Hepatocyte (in vitro differentiated cells): ENCODE measurements at regions not wholly inside any gene's neighbourhood (a gene's known extent, or its start where the extent isn't known, plus 50 kb on each side); places are given as distances from the start of the nearest gene placed in this dataset.

Experiments
- DNase-seq: peaks from one replicate; pipeline ENCODE4 v3.0.0-alpha.2; 2016; ENCODE audit warnings: low spot score
- H2AFZ ChIP-seq: fragments of 200-600 bp; sonication (generic); 2 replicates; pipeline ENCODE4 v1.6.0; 2016; ENCODE audit warnings: antibody characterized with exemption, mild to moderate bottlenecking
- H3K27ac ChIP-seq: fragments of 200-600 bp; sonication (generic); 2 replicates; pipeline ENCODE4 v1.5.1; 2016; ENCODE audit warnings: mild to moderate bottlenecking
- H3K27me3 ChIP-seq: fragments of 200-600 bp; sonication (generic); 2 replicates; pipeline ENCODE4 v1.6.1; 2016
- H3K36me3 ChIP-seq: fragments of 200-600 bp; sonication (generic); replicated peaks from 2 replicates; pipeline ENCODE4 v1.5.1; 2016; ENCODE audit warnings: low read depth; ENCODE audit not compliant: insufficient read depth
- H3K4me1 ChIP-seq: fragments of 200-600 bp; sonication (generic); 2 replicates; pipeline ENCODE4 v1.5.1; 2016; ENCODE audit warnings: mild to moderate bottlenecking, moderate library complexity; ENCODE audit not compliant: insufficient read depth
- H3K4me2 ChIP-seq: fragments of 200-600 bp; sonication (generic); 2 replicates; pipeline ENCODE4 v1.6.0; 2016
- H3K4me3 ChIP-seq: fragments of 200-600 bp; sonication (generic); 2 replicates; pipeline ENCODE4 v1.5.1; 2016; ENCODE audit warnings: mild to moderate bottlenecking
- H3K79me2 ChIP-seq: fragments of 200-600 bp; sonication (generic); 2 replicates; pipeline ENCODE4 v1.6.0; 2017; ENCODE audit warnings: mild to moderate bottlenecking
- H3K9me2 ChIP-seq: fragments of 200-600 bp; sonication (generic); replicated peaks from 2 replicates; pipeline ENCODE4 v1.6.0; 2017; ENCODE audit warnings: mild to moderate bottlenecking; ENCODE audit not compliant: insufficient read depth
- H3K9me3 ChIP-seq: fragments of 200-600 bp; sonication (generic); 2 replicates; pipeline ENCODE4 v1.5.1; 2016; ENCODE audit warnings: low read depth, mild to moderate bottlenecking
- H4K20me1 ChIP-seq: fragments of 200-600 bp; sonication (generic); 2 replicates; pipeline ENCODE4 v1.6.0; 2016; ENCODE audit warnings: mild to moderate bottlenecking; ENCODE audit not compliant: insufficient read depth, poor library complexity, severe bottlenecking
- EZH2 ChIP-seq: fragments of 200-600 bp; sonication (generic); IDR thresholded peaks from 2 replicates; pipeline ENCODE4 v1.6.1; 2016; ENCODE audit warnings: antibody characterized with exemption, mild to moderate bottlenecking, borderline replicate concordance
- EZH2phosphoT487 ChIP-seq: fragments of 200-600 bp; sonication (generic); IDR thresholded peaks from one replicate; pipeline ENCODE4 v1.6.1; 2018; ENCODE audit warnings: antibody characterized with exemption, mild to moderate bottlenecking, low read depth, moderate library complexity; ENCODE audit not compliant: unreplicated experiment, severe bottlenecking
- WGBS: methylation state at CpG from one replicate; pipeline ENCODE4 v1.1.6; 2016; ENCODE audit warnings: low lambda C conversion rate; ENCODE audit errors: missing lambda C conversion rate; 5-methylcytosine and 5-hydroxymethylcytosine counted together
- TF ChIP-seq, protein P1 (sequence below): fragments of 200-600 bp; sonication (generic); IDR thresholded peaks from 2 replicates; pipeline ENCODE4 v1.5.1; 2016; ENCODE audit warnings: antibody characterized with exemption, mild to moderate bottlenecking; ENCODE audit not compliant: poor library complexity

DNA sequence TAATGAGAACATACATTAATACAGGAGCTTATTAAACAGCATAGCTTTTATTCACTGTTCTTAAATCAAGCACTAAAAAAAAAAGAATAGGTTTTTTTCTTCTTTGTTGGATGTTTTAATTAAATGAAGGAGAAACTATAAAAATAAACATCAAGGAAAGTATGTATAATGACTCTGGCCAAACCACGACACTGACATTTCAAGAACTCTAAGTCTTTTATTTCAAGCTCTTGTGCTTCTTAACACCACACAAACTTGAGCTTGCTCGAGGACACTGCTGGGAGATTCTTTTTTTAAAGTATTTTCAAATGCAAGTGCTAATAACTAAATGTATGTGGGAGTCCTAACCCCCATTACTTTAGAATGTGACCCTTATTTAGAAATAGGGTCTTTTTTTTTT is 204.9 kb upstream of the PPARGC1A start:
- Histone ChIP-seq H2AFZ (no peak overlapping the region), H3K4me3 (no peak overlapping the region), H3K4me1 (no peaks in the 10 kb centered on the region), H3K36me3 (no peaks in the 10 kb centered on the region), H3K27ac (no peak overlapping the region), H3K9me2 (no peaks in the 10 kb centered on the region), H3K27me3 (no peaks in the 10 kb centered on the region), H3K9me3 (no peaks in the 10 kb centered on the region), H4K20me1 (no peaks in the 10 kb centered on the region), H3K4me2 (no peak overlapping the region), H3K79me2 (no peaks in the 10 kb centered on the region)
- TF ChIP-seq EZH2 (no peak), EZH2phosphoT487 (no peak)
- TF ChIP-seq, protein P1, sequence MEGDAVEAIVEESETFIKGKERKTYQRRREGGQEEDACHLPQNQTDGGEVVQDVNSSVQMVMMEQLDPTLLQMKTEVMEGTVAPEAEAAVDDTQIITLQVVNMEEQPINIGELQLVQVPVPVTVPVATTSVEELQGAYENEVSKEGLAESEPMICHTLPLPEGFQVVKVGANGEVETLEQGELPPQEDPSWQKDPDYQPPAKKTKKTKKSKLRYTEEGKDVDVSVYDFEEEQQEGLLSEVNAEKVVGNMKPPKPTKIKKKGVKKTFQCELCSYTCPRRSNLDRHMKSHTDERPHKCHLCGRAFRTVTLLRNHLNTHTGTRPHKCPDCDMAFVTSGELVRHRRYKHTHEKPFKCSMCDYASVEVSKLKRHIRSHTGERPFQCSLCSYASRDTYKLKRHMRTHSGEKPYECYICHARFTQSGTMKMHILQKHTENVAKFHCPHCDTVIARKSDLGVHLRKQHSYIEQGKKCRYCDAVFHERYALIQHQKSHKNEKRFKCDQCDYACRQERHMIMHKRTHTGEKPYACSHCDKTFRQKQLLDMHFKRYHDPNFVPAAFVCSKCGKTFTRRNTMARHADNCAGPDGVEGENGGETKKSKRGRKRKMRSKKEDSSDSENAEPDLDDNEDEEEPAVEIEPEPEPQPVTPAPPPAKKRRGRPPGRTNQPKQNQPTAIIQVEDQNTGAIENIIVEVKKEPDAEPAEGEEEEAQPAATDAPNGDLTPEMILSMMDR: no peak
- WGBS: 82% methylated on average over 2 of the region's 2 CpGs
- DNase-seq: no peak

DNA sequence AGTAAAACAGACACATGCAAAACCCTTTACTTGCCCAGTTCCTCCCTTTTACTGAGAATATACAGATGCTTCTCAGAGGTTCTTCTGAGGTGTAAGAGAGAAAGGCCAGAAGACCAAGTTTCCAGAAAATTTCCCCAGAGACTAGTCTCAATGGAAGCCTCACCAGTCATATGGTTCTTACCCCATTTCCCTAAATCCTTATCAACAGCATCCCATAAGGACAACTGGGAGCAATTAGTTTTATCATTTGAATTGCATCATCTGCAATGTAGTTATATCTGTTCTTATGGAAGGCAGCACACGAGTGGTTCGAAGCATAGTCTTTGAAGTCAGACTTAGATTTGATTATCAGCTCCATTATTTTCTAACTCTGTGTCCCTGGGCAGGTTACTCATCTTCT is 203.6 kb upstream of the PPARGC1A start:
- Histone ChIP-seq H3K79me2 (no peaks in the 10 kb centered on the region), H3K4me3 (no peak overlapping the region), H4K20me1 (no peaks in the 10 kb centered on the region), H2AFZ (no peak overlapping the region), H3K9me2 (no peaks in the 10 kb centered on the region), H3K4me2 (no peak overlapping the region), H3K9me3 (no peaks in the 10 kb centered on the region), H3K4me1 (no peaks in the 10 kb centered on the region), H3K27ac (no peak overlapping the region), H3K36me3 (no peaks in the 10 kb centered on the region), H3K27me3 (no peaks in the 10 kb centered on the region)
- DNase-seq: no peak
- TF ChIP-seq, protein P1: no peak
- TF ChIP-seq EZH2: no peak
- TF ChIP-seq EZH2phosphoT487: no peak
- 70% methylated on average over 2 of the region's 2 CpGs for WGBS

DNA sequence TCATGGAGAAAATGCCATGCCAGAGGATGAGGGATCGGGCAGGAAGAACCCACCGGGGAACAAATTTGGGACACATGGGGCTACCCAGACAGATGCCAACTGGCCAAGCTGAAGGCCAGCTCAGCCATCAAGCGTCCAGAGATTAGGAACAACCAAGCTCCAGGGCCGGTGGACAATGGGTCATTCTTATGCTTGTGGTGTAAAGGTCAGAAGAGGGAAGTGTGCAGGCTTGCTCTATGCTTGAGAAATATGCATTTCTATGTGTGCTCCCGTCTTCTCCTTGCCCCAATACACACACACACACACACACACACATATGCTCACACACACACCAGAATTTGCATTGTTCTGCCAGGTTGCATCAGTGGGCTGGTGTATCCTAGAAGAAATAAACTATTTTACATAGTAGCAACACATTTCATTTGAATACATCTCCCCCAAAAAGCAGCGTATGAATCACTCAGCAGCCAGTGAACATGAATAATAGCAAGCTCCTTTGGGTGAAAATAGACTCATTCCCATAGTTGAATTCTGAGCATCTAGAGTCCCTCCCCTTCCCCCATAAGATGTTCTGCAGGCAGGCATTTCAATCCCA is 201.9 kb upstream of the PPARGC1A start:
- WGBS: 89% methylated on average over 6 of the region's 6 CpGs
- H3K9me2 ChIP-seq: no peaks in the 10 kb centered on the region
- H3K4me1 ChIP-seq: no peaks in the 10 kb centered on the region
- H2AFZ ChIP-seq: no peak overlapping the region
- H3K36me3 ChIP-seq: no peaks in the 10 kb centered on the region
- no peak for DNase-seq
- no peaks in the 10 kb centered on the region for H3K79me2 ChIP-seq
- H4K20me1 ChIP-seq: no peaks in the 10 kb centered on the region
- H3K4me3 ChIP-seq: no peak overlapping the region
- H3K27me3 ChIP-seq: no peaks in the 10 kb centered on the region
- no peak overlapping the region for H3K27ac ChIP-seq
- H3K4me2 ChIP-seq: no peak overlapping the region
- no peak for TF ChIP-seq EZH2
- TF ChIP-seq, protein P1: no peak
- no peak for TF ChIP-seq EZH2phosphoT487
- no peaks in the 10 kb centered on the region for H3K9me3 ChIP-seq
